Activated CD4-positive, alpha-beta T cell treated with anti-CD3 and anti-CD28 coated beads, Interleukin-2, amount 50 U/mL, for 48 hours (primary cell): ENCODE measurements at regions not wholly inside any gene's neighbourhood (a gene's known extent, or its start where the extent isn't known, plus 50 kb on each side); places are given as distances from the start of the nearest gene placed in this dataset.
"Not testable (repeated sequence)": the region's sequence is repeated elsewhere in the genome, so short reads cannot be mapped to it uniquely, and the experiment has no call there.

Source experiments
- DNase-seq, 2 experiments: peaks; one replicate each; pipeline ENCODE4 v3.0.0-alpha.2; 2020

- no peak for DNase-seq
Observed at GRCh38 chr4:162938738-162939485, 227.8 kb downstream of the NAF1 start.

- no peak for DNase-seq
Observed at GRCh38 chr4:162935214-162935613, 231.5 kb downstream of the NAF1 start.

GRCh38 chr4:162931286-162931685 lies 235.4 kb downstream of the NAF1 start:
- no peak for DNase-seq

GRCh38 chr4:162921178-162921785 lies 245.4 kb downstream of the NAF1 start:
- no peak for DNase-seq

- no peak for DNase-seq
Observed at GRCh38 chr4:162920649-162921048, 246.0 kb downstream of the NAF1 start.

- no peak for DNase-seq
Observed at GRCh38 chr4:162912482-162912881, 254.2 kb downstream of the NAF1 start.

GRCh38 chr4:162911349-162911748 lies 255.3 kb downstream of the NAF1 start:
- no peak for DNase-seq

- no peak for DNase-seq
Observed at GRCh38 chr4:162909952-162910351, 256.7 kb downstream of the NAF1 start.

- no peak for DNase-seq
Observed at GRCh38 chr4:162894387-162894786, 272.3 kb downstream of the NAF1 start.

- DNase-seq, result no peak
Observed at GRCh38 chr4:162891788-162892707, 274.6 kb downstream of the NAF1 start.

- DNase-seq, result no peak
Observed at GRCh38 chr4:162878096-162878495, 288.6 kb downstream of the NAF1 start.

- no peak for DNase-seq
Observed at GRCh38 chr4:162874748-162875147, 291.9 kb downstream of the NAF1 start.

GRCh38 chr4:162871990-162872389 lies 294.7 kb downstream of the NAF1 start:
- DNase-seq, result no peak

GRCh38 chr4:162869157-162869556 lies 297.5 kb downstream of the NAF1 start:
- no peak for DNase-seq

GRCh38 chr4:162866565-162866964 lies 300.1 kb downstream of the NAF1 start:
- no peak for DNase-seq

GRCh38 chr4:162865102-162865501 lies 301.6 kb downstream of the NAF1 start:
- DNase-seq, result no peak

- no peak for DNase-seq
Observed at GRCh38 chr4:162853788-162854187, 312.9 kb downstream of the NAF1 start.

- no peak for DNase-seq
Observed at GRCh38 chr4:162852642-162853041, 314.0 kb downstream of the NAF1 start.

- DNase-seq, result not testable (repeated sequence)
Observed at GRCh38 chr4:162851241-162851758, 315.4 kb downstream of the NAF1 start.

GRCh38 chr4:162849937-162850336 lies 316.8 kb downstream of the NAF1 start:
- DNase-seq, result no peak

- DNase-seq, result no peak
Observed at GRCh38 chr4:162847945-162848549, 318.6 kb downstream of the NAF1 start.

- no peak for DNase-seq
Observed at GRCh38 chr4:162841753-162842152, 324.9 kb downstream of the NAF1 start.

GRCh38 chr4:162839814-162840213 lies 326.9 kb downstream of the NAF1 start:
- DNase-seq, result no peak
